GM23338 (cell line): ENCODE measurements at regions not wholly inside any gene's neighbourhood (a gene's known extent, or its start where the extent isn't known, plus 50 kb on each side); places are given as distances from the start of the nearest gene placed in this dataset.

ENCODE experiments used
- ATAC-seq: fragments of 200-7000 bp; cut with Tn5 transposase; 3 replicates; pipeline ENCODE4 v1.9.1; 2020
- DNase-seq: peaks from one replicate; pipeline ENCODE4 v3.0.0-alpha.2; 2015; ENCODE audit warnings: low spot score
- H2AFZ ChIP-seq: fragments of 200-600 bp; sonication (generic); 2 replicates; pipeline ENCODE4 v1.8.0; 2016; ENCODE audit warnings: antibody characterized with exemption, mild to moderate bottlenecking, moderate library complexity
- H3F3A ChIP-seq: fragments of 200-600 bp; sonication (generic); replicated peaks from 2 replicates; pipeline ENCODE4 v1.8.0; 2017; ENCODE audit warnings: antibody characterized with exemption, mixed run types, low read depth
- H3K27ac ChIP-seq: fragments of 200-600 bp; sonication (generic); 2 replicates; pipeline ENCODE4 v1.6.1; 2016; ENCODE audit warnings: low read depth
- H3K27me3 ChIP-seq: fragments of 200-600 bp; sonication (generic); 2 replicates; pipeline ENCODE4 v1.8.0; 2016; ENCODE audit warnings: mild to moderate bottlenecking, mixed run types, moderate library complexity; ENCODE audit not compliant: insufficient read depth
- H3K36me3 ChIP-seq: fragments of 200-600 bp; sonication (generic); 2 replicates; pipeline ENCODE4 v1.8.0; 2016; ENCODE audit warnings: mild to moderate bottlenecking; ENCODE audit not compliant: insufficient read depth
- H3K4me1 ChIP-seq: fragments of 200-600 bp; sonication (generic); 2 replicates; pipeline ENCODE4 v1.8.0; 2016; ENCODE audit warnings: mild to moderate bottlenecking, moderate library complexity; ENCODE audit not compliant: insufficient read depth
- H3K4me2 ChIP-seq: fragments of 200-600 bp; sonication (generic); 2 replicates; pipeline ENCODE4 v1.7.1; 2017; ENCODE audit warnings: mixed run types
- H3K4me3 ChIP-seq: fragments of 200-600 bp; sonication (generic); 2 replicates; pipeline ENCODE4 v1.6.1; 2016; ENCODE audit warnings: mixed run types
- H3K79me2 ChIP-seq: fragments of 200-600 bp; sonication (generic); replicated peaks from 2 replicates; pipeline ENCODE4 v1.8.0; 2017; ENCODE audit warnings: mild to moderate bottlenecking; ENCODE audit not compliant: insufficient read depth
- H3K9me2 ChIP-seq: fragments of 200-600 bp; sonication (generic); 2 replicates; pipeline ENCODE4 v1.8.0; 2017; ENCODE audit not compliant: insufficient read depth
- H4K20me1 ChIP-seq: fragments of 200-600 bp; sonication (generic); replicated peaks from 2 replicates; pipeline ENCODE4 v1.8.0; 2017; ENCODE audit warnings: mild to moderate bottlenecking; ENCODE audit not compliant: insufficient read depth
- H3K27ac Mint-ChIP-seq: 2 replicates; pipeline ENCODE4 v1.8.0; 2020; ENCODE audit warnings: inconsistent platforms, mild to moderate bottlenecking, moderate library complexity, mixed read lengths
- H3K27me3 Mint-ChIP-seq: 3 replicates; pipeline ENCODE4 v1.8.0; 2022; ENCODE audit warnings: low read depth, mild to moderate bottlenecking, moderate library complexity, mixed read lengths, inconsistent platforms; ENCODE audit not compliant: insufficient read depth, poor library complexity
- H3K36me3 Mint-ChIP-seq: 3 replicates; pipeline ENCODE4 v1.8.0; 2021; ENCODE audit warnings: low read depth, mild to moderate bottlenecking, inconsistent platforms, moderate library complexity, mixed read lengths
- H3K4me1 Mint-ChIP-seq: 3 replicates; pipeline ENCODE4 v1.8.0; 2020; ENCODE audit warnings: mild to moderate bottlenecking, inconsistent platforms, mixed read lengths
- H3K4me3 Mint-ChIP-seq: 3 replicates; pipeline ENCODE4 v1.8.0; 2021; ENCODE audit warnings: moderate library complexity, mild to moderate bottlenecking, inconsistent platforms, mixed read lengths
- H3K9me3 Mint-ChIP-seq: 3 replicates; pipeline ENCODE4 v1.8.0; 2020; ENCODE audit warnings: moderate library complexity, mild to moderate bottlenecking, inconsistent platforms, mixed read lengths
- CREB1 ChIP-seq: fragments of 250-450 bp; sonication (Bioruptor Pico); IDR thresholded peaks from 2 replicates; pipeline ENCODE4 v1.5.0; 2020; ENCODE audit warnings: low read depth, mild to moderate bottlenecking, moderate library complexity
- CTCF ChIP-seq, 2 experiments: fragments of 200-600 bp in 1 of 2; sonication (generic) in 1 of 2; conservative IDR thresholded peaks; 2 replicates each; pipeline versions ENCODE4 v1.5.1 to v1.6.1; 2016 to 2017; ENCODE audit warnings: antibody characterized with exemption in 2 of 2, low read depth in 2 of 2, mild to moderate bottlenecking in 2 of 2, moderate library complexity in 1 of 2
- EZH2 ChIP-seq: fragments of 200-600 bp; sonication (generic); IDR thresholded peaks from one replicate; pipeline ENCODE4 v1.8.0; 2017; ENCODE audit warnings: antibody characterized with exemption, mild to moderate bottlenecking, low read depth; ENCODE audit not compliant: unreplicated experiment
- NANOG ChIP-seq: IDR thresholded peaks from 2 replicates; pipeline ENCODE4 v1.6.1; 2016; ENCODE audit warnings: antibody characterized with exemption, borderline replicate concordance
- POLR2AphosphoS5 ChIP-seq: IDR thresholded peaks from 2 replicates; pipeline ENCODE4 v1.6.1; 2016; ENCODE audit warnings: antibody characterized with exemption, low read depth
- STAT1 ChIP-seq: IDR thresholded peaks from one replicate; pipeline ENCODE4 v1.6.1; 2016; ENCODE audit warnings: antibody characterized with exemption; ENCODE audit not compliant: unreplicated experiment
- ZNF114 ChIP-seq: fragments of 250-450 bp; sonication (Bioruptor Pico); IDR thresholded peaks from 2 replicates; pipeline ENCODE4 v1.5.0; 2020; ENCODE audit warnings: mild to moderate bottlenecking, moderate library complexity
- ZNF331 ChIP-seq: fragments of 250-450 bp; sonication (Bioruptor Pico); IDR thresholded peaks from 2 replicates; pipeline ENCODE4 v1.5.0; 2020; ENCODE audit warnings: low read depth, mild to moderate bottlenecking, moderate library complexity
- ZNF462 ChIP-seq: fragments of 250-450 bp; sonication (Bioruptor Pico); IDR thresholded peaks from 2 replicates; pipeline ENCODE4 v1.5.0; 2020; ENCODE audit warnings: mild to moderate bottlenecking, moderate library complexity
- TF ChIP-seq, protein P1 (sequence below): IDR thresholded peaks from one replicate; pipeline ENCODE4 v1.6.1; 2018; ENCODE audit warnings: antibody characterized with exemption; ENCODE audit not compliant: unreplicated experiment

DNA sequence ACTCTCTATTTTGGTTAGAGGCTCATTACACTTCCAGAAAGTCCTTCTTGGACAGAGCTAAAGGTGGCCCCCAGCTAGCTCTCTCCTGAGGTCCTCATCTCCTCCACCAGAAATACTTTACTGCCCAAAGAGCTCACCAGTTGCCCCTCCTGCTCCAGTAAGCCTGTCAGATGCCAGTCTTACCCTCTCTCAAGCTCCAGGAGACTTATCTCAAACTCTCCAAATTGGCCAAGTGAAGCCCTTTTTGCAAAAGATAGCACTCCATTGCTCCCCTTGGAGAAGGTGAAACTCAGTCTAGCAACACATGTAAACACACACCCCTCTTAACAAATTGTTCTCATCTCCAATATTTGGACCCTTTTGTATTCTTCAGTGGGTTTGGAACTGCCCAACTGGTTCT, 128.5 kb downstream of the ZNF330 start:
- no peaks in the 10 kb centered on the region for H3K9me2 ChIP-seq
- no peaks in the 10 kb centered on the region for H3K27me3 Mint-ChIP-seq

DNA sequence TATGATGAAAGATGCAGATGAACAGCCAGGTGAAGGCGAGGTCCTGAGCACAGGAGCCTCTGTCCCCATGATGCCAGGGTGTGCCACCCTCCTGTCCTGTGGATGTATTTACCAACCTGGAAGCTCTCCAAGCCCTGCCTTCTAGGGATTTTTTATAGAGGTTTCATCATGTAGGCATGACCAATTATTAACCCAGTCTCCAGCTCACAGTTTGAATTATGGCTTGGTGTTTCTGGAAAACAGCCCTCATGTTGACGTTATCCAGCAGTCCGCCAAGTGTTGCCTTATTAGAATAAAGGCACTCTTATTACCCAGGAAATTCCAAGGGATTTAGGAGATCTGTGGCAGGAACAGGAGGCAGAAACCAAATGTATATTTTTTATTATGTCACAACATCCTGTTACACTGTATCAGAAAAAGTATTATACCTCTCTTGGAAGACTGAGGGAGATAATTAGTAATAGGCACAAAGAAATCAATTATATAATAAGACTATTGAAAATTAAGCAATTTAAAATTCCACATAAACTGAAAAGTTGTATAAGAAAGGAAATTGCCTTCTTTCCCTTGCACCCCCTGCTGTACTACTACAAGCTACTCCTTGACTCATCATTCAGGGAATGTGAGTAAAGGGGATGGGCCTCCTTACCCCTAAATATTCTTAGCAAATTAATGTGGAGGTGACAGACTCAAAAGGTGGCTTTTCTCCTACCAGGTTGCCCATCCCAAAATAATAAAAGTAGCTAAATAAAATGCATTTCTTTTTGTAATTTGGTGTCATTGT, 129.6 kb downstream of the ZNF330 start:
- Mint-ChIP-seq H3K27me3 (no peaks in the 10 kb centered on the region), H3K9me3 (no peaks in the 10 kb centered on the region), H3K4me3 (no peak overlapping the region), H3K27ac (no peak overlapping the region), H3K4me1 (peaks cover 18% of the 10 kb centered on the region), H3K36me3 (no peaks in the 10 kb centered on the region)
- Histone ChIP-seq H3K36me3 (no peaks in the 10 kb centered on the region), H4K20me1 (no peaks in the 10 kb centered on the region), H2AFZ (no peak overlapping the region), H3K4me3 (no peak overlapping the region), H3K27me3 (no peaks in the 10 kb centered on the region), H3K79me2 (no peaks in the 10 kb centered on the region), H3K4me2 (no peak overlapping the region), H3F3A (no peaks in the 10 kb centered on the region), H3K4me1 (peaks cover 11% of the 10 kb centered on the region; the same call in 1 of the 2 replicates), H3K9me2 (no peaks in the 10 kb centered on the region), H3K27ac (no peak overlapping the region)
- DNase-seq: no peak
- ATAC-seq: no peak
- TF ChIP-seq NANOG (no peak), CREB1 (CRISPR knock-in tag) (no peak), STAT1 (no peak), ZNF331 (no peak), CTCF (conservative IDR thresholded peaks at IDR 0.05; ENCODE audit: low read depth in 2 of 2) (no peak), ZNF462 (CRISPR knock-in tag) (no peak), POLR2AphosphoS5 (no peak), ZNF114 (no peak)
- TF ChIP-seq, protein P1, sequence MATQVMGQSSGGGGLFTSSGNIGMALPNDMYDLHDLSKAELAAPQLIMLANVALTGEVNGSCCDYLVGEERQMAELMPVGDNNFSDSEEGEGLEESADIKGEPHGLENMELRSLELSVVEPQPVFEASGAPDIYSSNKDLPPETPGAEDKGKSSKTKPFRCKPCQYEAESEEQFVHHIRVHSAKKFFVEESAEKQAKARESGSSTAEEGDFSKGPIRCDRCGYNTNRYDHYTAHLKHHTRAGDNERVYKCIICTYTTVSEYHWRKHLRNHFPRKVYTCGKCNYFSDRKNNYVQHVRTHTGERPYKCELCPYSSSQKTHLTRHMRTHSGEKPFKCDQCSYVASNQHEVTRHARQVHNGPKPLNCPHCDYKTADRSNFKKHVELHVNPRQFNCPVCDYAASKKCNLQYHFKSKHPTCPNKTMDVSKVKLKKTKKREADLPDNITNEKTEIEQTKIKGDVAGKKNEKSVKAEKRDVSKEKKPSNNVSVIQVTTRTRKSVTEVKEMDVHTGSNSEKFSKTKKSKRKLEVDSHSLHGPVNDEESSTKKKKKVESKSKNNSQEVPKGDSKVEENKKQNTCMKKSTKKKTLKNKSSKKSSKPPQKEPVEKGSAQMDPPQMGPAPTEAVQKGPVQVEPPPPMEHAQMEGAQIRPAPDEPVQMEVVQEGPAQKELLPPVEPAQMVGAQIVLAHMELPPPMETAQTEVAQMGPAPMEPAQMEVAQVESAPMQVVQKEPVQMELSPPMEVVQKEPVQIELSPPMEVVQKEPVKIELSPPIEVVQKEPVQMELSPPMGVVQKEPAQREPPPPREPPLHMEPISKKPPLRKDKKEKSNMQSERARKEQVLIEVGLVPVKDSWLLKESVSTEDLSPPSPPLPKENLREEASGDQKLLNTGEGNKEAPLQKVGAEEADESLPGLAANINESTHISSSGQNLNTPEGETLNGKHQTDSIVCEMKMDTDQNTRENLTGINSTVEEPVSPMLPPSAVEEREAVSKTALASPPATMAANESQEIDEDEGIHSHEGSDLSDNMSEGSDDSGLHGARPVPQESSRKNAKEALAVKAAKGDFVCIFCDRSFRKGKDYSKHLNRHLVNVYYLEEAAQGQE: no peak

More for the DNA sequence above, 128.5 kb downstream of the ZNF330 start:
- no peak for TF ChIP-seq STAT1
- no peak for TF ChIP-seq EZH2
- no peak for TF ChIP-seq ZNF114
- TF ChIP-seq CREB1 (CRISPR knock-in tag): no peak
- no peak overlapping the region for H2AFZ ChIP-seq
- no peaks in the 10 kb centered on the region for H3K27me3 ChIP-seq
- Mint-ChIP-seq H3K4me3 (no peak overlapping the region), H3K27ac (no peak overlapping the region), H3K36me3 (no peaks in the 10 kb centered on the region), H3K4me1 (peaks cover 18% of the 10 kb centered on the region), H3K9me3 (no peaks in the 10 kb centered on the region)
- no peak overlapping the region for H3K4me3 ChIP-seq
- H4K20me1 ChIP-seq: no peaks in the 10 kb centered on the region
- no peaks in the 10 kb centered on the region for H3K79me2 ChIP-seq
- H3F3A ChIP-seq: no peaks in the 10 kb centered on the region
- no peaks in the 10 kb centered on the region for H3K36me3 ChIP-seq
- no peak for ATAC-seq
- peaks cover 11% of the 10 kb centered on the region; the same call in 1 of the 2 replicates for H3K4me1 ChIP-seq
- H3K4me2 ChIP-seq: no peak overlapping the region
- DNase-seq: no peak
- H3K27ac ChIP-seq: no peak overlapping the region
